HG02588 (cell line): ENCODE measurements at regions not wholly inside any gene's neighbourhood (a gene's known extent, or its start where the extent isn't known, plus 50 kb on each side); places are given as distances from the start of the nearest gene placed in this dataset.

Source experiments
- ATAC-seq: cut with Tn5 transposase; IDR thresholded peaks from one replicate; pipeline ENCODE4 v1.9.1; 2021; ENCODE audit warnings: mild to moderate bottlenecking, moderate library complexity; ENCODE audit not compliant: unreplicated experiment

DNA sequence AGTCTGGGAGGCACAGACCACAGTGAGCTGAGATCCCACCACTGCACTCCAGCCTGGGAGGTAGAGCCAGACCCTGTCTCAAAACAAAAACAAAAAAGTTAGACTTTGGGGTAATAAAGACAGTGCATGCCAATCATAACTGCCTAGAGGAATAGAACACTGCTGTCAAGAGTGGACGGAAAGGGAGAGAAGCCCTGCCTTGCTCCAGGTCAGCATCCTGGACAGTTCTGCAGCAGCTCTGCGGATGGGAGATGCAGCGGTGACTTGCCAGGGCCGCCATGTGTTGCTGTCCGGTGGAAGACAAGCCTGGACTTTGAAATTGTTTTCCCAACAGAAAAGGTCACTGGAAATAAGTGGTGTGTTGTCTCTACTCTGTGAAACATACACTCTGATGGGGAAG lies 618.2 kb downstream of the TBC1D22A start:
- ATAC-seq = no peak

- no peak for ATAC-seq
Measured at GRCh38 chr22:47379037-47379436, 616.6 kb downstream of the TBC1D22A start.

DNA sequence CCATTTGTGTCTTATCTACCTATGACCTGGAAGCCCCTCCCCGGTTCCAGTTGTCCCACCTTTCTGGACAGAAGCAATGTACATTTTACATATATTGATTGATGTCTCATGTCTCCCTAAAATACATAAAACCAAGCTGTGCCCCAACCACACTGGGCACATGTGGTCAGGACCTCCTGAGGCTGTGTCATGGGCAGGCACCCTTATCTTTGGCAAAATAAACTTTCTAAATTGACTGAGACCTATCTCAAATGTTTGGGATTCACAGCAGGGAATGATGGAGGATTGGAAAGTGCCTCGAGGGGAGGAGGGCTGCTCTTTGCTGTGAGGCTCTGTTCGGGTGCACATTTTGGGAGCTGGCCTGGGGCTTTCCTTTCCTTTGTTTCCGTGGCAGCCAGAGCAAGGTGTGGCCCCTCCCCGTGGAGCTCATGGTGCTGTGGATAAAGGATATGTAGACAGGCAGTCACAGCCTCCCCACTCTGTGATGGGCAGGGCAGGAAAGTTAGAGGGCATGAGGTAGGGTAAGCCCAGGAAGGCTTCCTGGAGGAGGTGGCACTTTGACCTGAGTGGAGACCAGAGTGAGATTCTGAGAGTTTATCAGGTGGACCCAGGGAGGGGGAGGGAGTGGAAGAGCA lies 615.6 kb downstream of the TBC1D22A start:
- no peak for ATAC-seq

GRCh38 chr22:47376901-47377505 lies 614.6 kb downstream of the TBC1D22A start:
- ATAC-seq = no peak

- ATAC-seq = no peak
Measured at GRCh38 chr22:47376322-47376700, 613.9 kb downstream of the TBC1D22A start.

DNA sequence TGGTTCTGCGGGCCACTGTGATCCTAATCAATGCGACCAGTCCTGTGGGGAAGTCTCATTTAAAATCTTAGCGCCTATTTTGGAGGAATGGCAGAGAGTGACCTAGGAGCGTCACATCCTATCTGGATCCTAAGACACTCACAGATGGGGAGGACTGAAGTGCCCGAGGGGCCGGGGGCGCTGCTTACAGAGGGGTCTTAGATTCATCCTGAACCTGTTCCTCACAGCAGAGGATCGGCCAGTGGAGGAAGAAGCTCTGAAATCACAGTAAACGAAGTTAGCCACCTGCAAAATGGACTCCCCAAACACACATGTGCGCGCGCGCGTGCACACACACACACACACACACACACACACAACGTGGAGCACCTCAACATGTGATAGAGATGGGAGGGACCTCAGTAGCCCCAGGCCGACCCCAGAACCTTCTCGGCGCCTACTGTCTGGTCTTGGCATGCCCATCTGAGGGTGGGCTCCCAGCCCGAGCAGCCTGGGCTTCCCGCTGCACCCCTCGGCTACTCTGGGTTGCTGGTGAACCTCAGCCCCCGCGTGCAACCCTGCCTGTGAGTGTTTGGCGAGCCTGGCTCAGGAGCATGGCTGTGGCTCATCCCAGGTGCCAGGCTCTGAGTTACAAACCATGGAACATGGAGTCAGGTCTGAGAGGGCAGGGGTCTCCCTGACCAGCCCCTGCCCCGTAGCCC lies 613.3 kb downstream of the TBC1D22A start:
- ATAC-seq = no peak

DNA sequence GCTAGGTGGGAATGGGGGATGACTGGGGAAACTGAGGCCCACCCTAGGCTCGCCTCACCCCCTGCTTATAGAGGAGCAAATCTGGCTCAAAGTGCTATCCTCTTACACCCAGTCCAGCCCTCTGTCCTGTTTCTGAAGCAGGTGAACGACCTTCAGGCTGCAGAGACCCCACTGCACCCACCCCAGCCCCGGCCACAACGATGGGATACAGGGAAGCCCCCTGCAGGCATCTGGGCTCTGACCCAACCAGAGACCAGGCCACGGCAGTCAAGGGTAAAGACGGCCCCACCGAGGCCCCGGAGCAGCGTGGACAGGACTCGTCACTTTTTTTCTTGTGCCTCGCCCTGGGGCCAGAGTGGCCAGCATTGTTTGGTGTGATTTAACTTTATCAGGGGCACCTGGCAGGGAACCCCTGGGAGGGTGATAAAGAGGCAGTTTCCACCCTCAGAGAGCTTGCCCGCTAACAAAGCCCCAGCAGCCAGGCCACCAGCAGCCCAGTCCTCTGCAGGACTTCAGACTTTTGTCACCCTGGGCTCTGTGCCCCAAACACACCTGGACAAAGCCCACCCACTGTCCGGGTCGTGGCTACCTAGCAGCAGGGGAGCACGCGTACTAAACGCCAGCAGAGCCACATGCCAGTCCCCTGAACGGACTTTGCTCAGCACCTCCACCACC lies 612.6 kb downstream of the TBC1D22A start:
- no peak for ATAC-seq

DNA sequence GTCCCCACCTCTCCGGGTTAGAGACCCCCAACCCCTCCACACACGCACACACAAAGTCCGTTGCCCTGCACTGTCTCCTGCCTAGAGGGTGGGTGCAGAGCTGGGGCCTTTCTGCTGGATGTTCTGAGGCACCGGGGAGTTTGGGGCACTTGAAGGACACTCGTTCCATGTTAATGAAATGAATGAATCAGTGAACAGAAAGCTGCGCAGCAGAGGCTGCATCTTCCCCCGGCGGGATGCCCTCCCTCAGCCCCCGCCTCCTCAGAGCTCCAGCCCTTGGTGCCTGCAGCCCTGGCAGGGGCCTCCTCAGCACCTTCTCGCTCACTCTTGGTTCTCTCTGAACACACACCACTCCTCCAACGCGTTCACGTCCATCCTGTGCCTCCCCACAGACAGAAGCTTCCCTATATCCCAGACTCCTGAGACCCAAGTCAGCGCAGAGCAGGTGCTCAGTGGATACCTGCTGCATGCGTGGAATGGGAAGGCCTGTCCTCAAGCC lies 611.9 kb downstream of the TBC1D22A start:
- ATAC-seq = no peak

GRCh38 chr22:47373648-47374272 lies 611.3 kb downstream of the TBC1D22A start:
- ATAC-seq = no peak

GRCh38 chr22:47372596-47373385 lies 610.3 kb downstream of the TBC1D22A start:
- ATAC-seq = no peak

DNA sequence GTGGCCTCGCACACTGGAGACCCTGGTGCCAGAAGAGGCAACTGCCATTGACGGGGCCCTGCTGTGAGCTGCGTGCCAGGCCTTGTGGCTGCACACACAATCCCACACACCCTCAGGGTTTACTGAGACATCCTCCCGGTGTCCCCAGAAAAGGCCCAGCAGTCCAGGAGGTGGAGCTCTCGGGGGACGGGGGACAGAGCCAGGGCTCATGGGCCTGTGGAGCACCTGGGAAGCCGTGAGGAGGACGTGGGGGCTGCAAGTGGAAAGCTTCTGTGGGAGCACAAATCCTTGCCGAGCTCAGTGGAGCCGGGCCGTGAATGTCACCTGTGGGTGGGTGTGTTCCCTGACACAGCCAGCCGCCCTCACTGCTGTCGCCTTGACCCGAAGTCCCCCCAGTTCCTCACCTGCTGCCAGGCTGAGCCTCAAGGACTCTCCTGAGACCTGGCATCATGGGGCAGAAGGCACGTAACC lies 609.7 kb downstream of the TBC1D22A start:
- ATAC-seq = no peak

GRCh38 chr22:47371263-47372090 lies 609.0 kb downstream of the TBC1D22A start:
- ATAC-seq = no peak

- no peak for ATAC-seq
Measured at GRCh38 chr22:47370448-47371262, 608.2 kb downstream of the TBC1D22A start.

DNA sequence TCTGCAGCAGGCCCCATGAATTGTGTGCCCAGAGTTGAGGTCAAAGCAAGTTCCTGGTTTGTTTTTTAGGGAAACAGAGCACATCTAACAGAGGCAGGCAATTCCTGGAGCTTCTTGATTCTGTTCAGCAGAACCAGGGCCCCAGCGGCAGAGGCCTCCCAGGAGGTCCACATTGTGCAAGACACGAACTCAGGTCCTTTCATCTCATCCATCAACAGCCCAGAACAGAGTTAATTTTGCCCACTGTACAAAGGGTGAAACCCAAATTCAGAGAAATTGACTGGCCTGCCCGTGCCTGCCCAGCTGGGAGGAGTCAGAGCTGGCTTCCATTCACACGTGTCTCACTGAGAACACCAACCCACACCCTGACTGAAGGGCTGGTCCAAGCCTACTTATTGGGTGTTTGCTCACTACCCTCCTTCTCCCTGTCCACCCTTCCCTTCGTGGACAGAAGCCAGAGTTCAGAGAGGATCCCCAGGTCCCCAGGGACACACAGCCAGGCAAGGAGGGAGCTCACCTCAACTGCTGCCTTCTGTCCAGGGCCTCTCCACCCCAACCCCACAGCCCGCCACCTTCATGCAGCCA lies 607.1 kb downstream of the TBC1D22A start:
- no peak for ATAC-seq

- ATAC-seq = no peak
Measured at GRCh38 chr22:47369020-47369419, 606.6 kb downstream of the TBC1D22A start.

DNA sequence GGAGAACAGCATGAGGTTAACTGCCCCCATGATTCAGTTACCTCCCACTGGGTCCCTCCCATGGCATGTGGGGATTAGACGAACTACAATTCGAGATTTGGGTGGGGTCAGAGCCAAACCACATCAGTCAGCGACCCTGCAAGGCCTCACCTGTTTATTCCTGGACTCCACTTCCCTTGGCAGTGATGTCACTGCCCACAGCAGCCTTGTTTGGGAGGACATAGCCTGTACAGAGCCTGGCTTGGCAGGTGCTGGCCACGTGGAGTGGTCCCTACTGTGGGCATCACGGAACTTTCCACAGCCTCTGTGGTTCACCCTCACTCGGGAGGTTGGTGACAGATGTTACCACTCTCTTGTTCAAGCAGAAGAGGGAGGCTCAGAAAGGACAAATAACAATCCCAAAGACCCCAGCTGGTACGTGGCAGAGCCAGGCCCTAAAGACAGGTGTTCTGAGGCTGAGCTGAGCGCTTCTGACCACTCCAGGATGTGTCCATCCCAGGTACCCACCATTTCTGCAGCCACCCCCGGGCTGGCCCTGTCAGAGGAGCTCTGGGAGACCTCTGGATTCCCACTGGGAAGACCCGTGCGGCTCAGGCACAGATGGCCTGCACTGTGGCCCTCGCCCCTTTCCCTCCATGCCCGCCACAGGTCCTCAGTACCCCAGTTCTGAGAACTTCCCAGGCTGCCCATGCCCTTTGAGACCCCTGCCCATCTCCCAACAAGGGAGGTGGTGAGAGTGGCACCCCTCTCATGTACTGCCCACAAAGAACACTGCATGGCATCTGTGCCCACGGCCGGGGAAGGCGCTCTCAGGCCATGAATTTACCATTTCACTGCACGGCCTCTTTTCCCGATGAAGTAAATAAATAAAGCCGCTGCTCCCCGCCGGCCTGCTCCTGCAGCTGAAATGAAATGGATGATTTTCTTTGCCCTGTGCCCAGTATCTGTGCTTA lies 605.8 kb downstream of the TBC1D22A start:
- ATAC-seq = no peak

GRCh38 chr22:47367107-47367690 lies 604.7 kb downstream of the TBC1D22A start:
- ATAC-seq = no peak
